HepG2 (cell line): ENCODE measurements at regions not wholly inside any gene's neighbourhood (a gene's known extent, or its start where the extent isn't known, plus 50 kb on each side); places are given as distances from the start of the nearest gene placed in this dataset.

Experiments used
- ATAC-seq: fragments of 200-7000 bp; cut with Tn5 transposase; 3 replicates; pipeline ENCODE4 v1.9.1; 2020; ENCODE audit warnings: mild to moderate bottlenecking, moderate library complexity
- BruUV-seq: library from RNA; stranded (reverse); fragments of 400-500 nt; replicated peaks from 2 replicates; lab custom pipeline; 2021; lab: Mats Ljungman, UMichigan
- CTCF ChIA-PET: fragments of 300-600 bp; formaldehyde crosslinking; extraction: SDS; loops from one replicate; lab custom pipeline; 2021; ENCODE audit warnings: low total read pairs, inconsistent platforms, low intra/inter-chr PET ratio; lab: Yijun Ruan, JAX
- POLR2A ChIA-PET: fragments of 350-600 bp; sonication (Branson Sonifier 250); formaldehyde crosslinking; loops from one replicate; lab custom pipeline; 2020; ENCODE audit warnings: antibody characterized with exemption, inconsistent platforms; lab: Yijun Ruan, JAX
- DNase-seq: peaks from one replicate; pipeline ENCODE4 v3.0.0-alpha.2; 2015; ENCODE audit warnings: low spot score
- FAIRE-seq: peaks from 3 replicates; lab custom pipeline; 2011; peaks lifted over from hg19 to GRCh38; lab: Jason Lieb, UNC
- H2AFZ ChIP-seq: one replicate; pipeline ENCODE4 v1.6.1; 2011; ENCODE audit warnings: low read length, inconsistent platforms
- H3K27ac ChIP-seq: fragments of 300-600 bp; 3 replicates; pipeline ENCODE4 v1.8.0; 2011; ENCODE audit warnings: mixed run types, mild to moderate bottlenecking, mixed read lengths, low read length, inconsistent platforms; ENCODE audit not compliant: insufficient read depth; ENCODE audit errors: extremely low read length
- H3K27me3 ChIP-seq, 2 experiments: fragments of 200-600 bp in 1 of 2; 2 replicates in 1 of 2; 3 replicates in 1 of 2; pipeline versions ENCODE4 v1.6.0 to v1.8.0; 2011; ENCODE audit warnings: low read length in 2 of 2, mild to moderate bottlenecking in 2 of 2, moderate library complexity in 2 of 2, inconsistent platforms in 1 of 2; ENCODE audit not compliant: insufficient read depth in 2 of 2, control insufficient read depth in 1 of 2
- H3K36me3 ChIP-seq, 2 experiments: fragments of 200-600 bp in 1 of 2; replicated peaks in 1 of 2; 2 replicates in 1 of 2; 3 replicates in 1 of 2; pipeline versions ENCODE4 v1.5.1 to v1.8.0; 2011; ENCODE audit warnings: low read length in 2 of 2, inconsistent platforms in 1 of 2; ENCODE audit not compliant: insufficient read depth in 2 of 2, control insufficient read depth in 1 of 2
- H3K4me1 ChIP-seq: 2 replicates; pipeline ENCODE4 v1.5.1; 2012; ENCODE audit warnings: low read length, inconsistent platforms; ENCODE audit not compliant: insufficient read depth
- H3K4me2 ChIP-seq: 2 replicates; pipeline ENCODE4 v1.6.0; 2011; ENCODE audit warnings: low read depth, low read length, inconsistent platforms
- H3K4me3 ChIP-seq, 3 experiments: fragments of 200-600 bp in 1 of 3; sonication (generic), shearing (Covaris generic) in 1 of 3; replicated peaks in 1 of 3; 2 replicates each; pipeline ENCODE4 v1.5.1; 2011 to 2016; ENCODE audit warnings: low read length in 3 of 3, inconsistent platforms in 2 of 3, low read depth in 2 of 3, mild to moderate bottlenecking in 2 of 3, control low read depth in 1 of 3, mixed read lengths in 1 of 3; ENCODE audit not compliant: insufficient read depth in 1 of 3
- H3K79me2 ChIP-seq: one replicate; pipeline ENCODE4 v1.6.1; 2011; ENCODE audit warnings: low read length, inconsistent platforms; ENCODE audit not compliant: insufficient read depth
- H3K9ac ChIP-seq: 2 replicates; pipeline ENCODE4 v1.6.0; 2011; ENCODE audit warnings: mild to moderate bottlenecking, low read depth, low read length, inconsistent platforms; ENCODE audit not compliant: insufficient read depth
- H3K9me3 ChIP-seq: 2 replicates; pipeline ENCODE4 v1.5.1; 2012; ENCODE audit warnings: mild to moderate bottlenecking, low read length
- H4K20me1 ChIP-seq: 2 replicates; pipeline ENCODE4 v1.6.0; 2011; ENCODE audit warnings: inconsistent platforms, mild to moderate bottlenecking, low read length, moderate library complexity; ENCODE audit not compliant: insufficient read depth
- ADNP ChIP-seq: sonication (generic); formaldehyde crosslinking; IDR thresholded peaks from 2 replicates; pipeline ENCODE4 v1.4.0; 2020; ENCODE audit warnings: missing genetic modification reagents
- ARHGAP35 ChIP-seq: sonication (generic); formaldehyde crosslinking; IDR thresholded peaks from 2 replicates; pipeline ENCODE4 v1.9.0; 2022; ENCODE audit warnings: mild to moderate bottlenecking, inconsistent platforms, moderate library complexity, missing genetic modification reagents, borderline replicate concordance
- BHLHE40 ChIP-seq: IDR thresholded peaks from 2 replicates; pipeline ENCODE4 v1.6.1; 2011; ENCODE audit warnings: low read length, improper control_type of control experiment
- CHD4 ChIP-seq: fragments of 200-600 bp; sonication (generic); IDR thresholded peaks from 2 replicates; pipeline ENCODE4 v1.7.0; 2017; ENCODE audit warnings: mild to moderate bottlenecking, low read length, borderline replicate concordance
- CREB1 ChIP-seq, 2 experiments: fragments of 450-650 bp in 1 of 2; IDR thresholded peaks; 2 replicates each; pipeline ENCODE4 v1.6.1; 2016 to 2017; ENCODE audit warnings: control low read depth in 1 of 2, mild to moderate bottlenecking in 1 of 2, missing compliant biosample characterization in 1 of 2, missing genetic modification characterization in 1 of 2
- HCFC1 ChIP-seq: fragments of 150-350 bp; IDR thresholded peaks from 2 replicates; pipeline ENCODE4 v1.6.1; 2014; ENCODE audit warnings: low read depth, low read length
- HDAC6 ChIP-seq: fragments of 200-600 bp; sonication (generic); IDR thresholded peaks from 2 replicates; pipeline ENCODE4 v1.7.0; 2017; ENCODE audit warnings: mild to moderate bottlenecking, antibody characterized with exemption, low read length, low read depth
- JARID2 ChIP-seq: sonication (generic); formaldehyde crosslinking; IDR thresholded peaks from 2 replicates; pipeline ENCODE4 v1.8.1; 2023; ENCODE audit warnings: missing genetic modification reagents, inconsistent platforms; ENCODE audit not compliant: insufficient replicate concordance
- MTF1 ChIP-seq: sonication (generic); formaldehyde crosslinking; IDR thresholded peaks from 2 replicates; pipeline ENCODE4 v1.5.0; 2020; ENCODE audit warnings: missing genetic modification reagents
- SRF ChIP-seq: IDR thresholded peaks from 2 replicates; pipeline ENCODE4 v1.6.1; 2011; ENCODE audit warnings: mild to moderate bottlenecking, low read depth, low read length, moderate library complexity
- YY1 ChIP-seq: IDR thresholded peaks from 2 replicates; pipeline ENCODE4 v1.6.1; 2011; ENCODE audit warnings: low read length, low read depth, moderate library complexity, mild to moderate bottlenecking; ENCODE audit not compliant: insufficient read depth, insufficient replicate concordance
- ZFYVE20 ChIP-seq: sonication (generic); formaldehyde crosslinking; IDR thresholded peaks from 2 replicates; pipeline ENCODE4 v1.8.0; 2023; ENCODE audit warnings: low read depth, mild to moderate bottlenecking, moderate library complexity, missing genetic modification reagents, borderline replicate concordance
- ZKSCAN8 ChIP-seq: IDR thresholded peaks from 2 replicates; pipeline ENCODE4 v1.6.1; 2016; ENCODE audit warnings: borderline replicate concordance, missing genetic modification reagents, missing compliant biosample characterization
- ZNF205 ChIP-seq: IDR thresholded peaks from 2 replicates; pipeline ENCODE4 v1.6.1; 2018; ENCODE audit warnings: missing biosample characterization, missing genetic modification reagents
- ZNF225 ChIP-seq: sonication (generic); formaldehyde crosslinking; IDR thresholded peaks from 2 replicates; pipeline ENCODE4 v1.4.0; 2020; ENCODE audit warnings: mild to moderate bottlenecking, missing genetic modification reagents
- ZNF333 ChIP-seq: sonication (generic); formaldehyde crosslinking; IDR thresholded peaks from 2 replicates; pipeline ENCODE4 v1.4.0; 2020; ENCODE audit warnings: mild to moderate bottlenecking, missing genetic modification reagents, borderline replicate concordance
- ZNF430 ChIP-seq: sonication (generic); formaldehyde crosslinking; IDR thresholded peaks from 2 replicates; pipeline ENCODE4 v1.9.0; 2021; ENCODE audit warnings: mild to moderate bottlenecking, missing genetic modification reagents
- ZNF547 ChIP-seq: sonication (generic); formaldehyde crosslinking; IDR thresholded peaks from 2 replicates; pipeline ENCODE4 v1.5.1; 2020; ENCODE audit warnings: mild to moderate bottlenecking, missing genetic modification reagents
- WGBS: methylation state at CpG from one replicate; pipeline ENCODE4 v1.1.6; 2017; ENCODE audit warnings: low lambda C conversion rate; 5-methylcytosine and 5-hydroxymethylcytosine counted together
- in situ Hi-C: cut with HindIII; loops from 2 replicates; pipeline ENCODE4 v1.10.0; 2017; ENCODE audit warnings: low pct_unique_long_range_greater_than_20kb; ENCODE audit not compliant: extremely low pct_ligation_motif_present
- intact Hi-C: fragments of 100-400 bp; cut with micrococcal nuclease; formaldehyde crosslinking; loops from one replicate; pipeline ENCODE4 v1.10.0; 2022; ENCODE audit not compliant: unreplicated experiment
- TF ChIP-seq, protein P1 (sequence below): sonication (generic); formaldehyde crosslinking; IDR thresholded peaks from 2 replicates; pipeline ENCODE4 v1.4.0; 2020; ENCODE audit warnings: missing genetic modification reagents

DNA sequence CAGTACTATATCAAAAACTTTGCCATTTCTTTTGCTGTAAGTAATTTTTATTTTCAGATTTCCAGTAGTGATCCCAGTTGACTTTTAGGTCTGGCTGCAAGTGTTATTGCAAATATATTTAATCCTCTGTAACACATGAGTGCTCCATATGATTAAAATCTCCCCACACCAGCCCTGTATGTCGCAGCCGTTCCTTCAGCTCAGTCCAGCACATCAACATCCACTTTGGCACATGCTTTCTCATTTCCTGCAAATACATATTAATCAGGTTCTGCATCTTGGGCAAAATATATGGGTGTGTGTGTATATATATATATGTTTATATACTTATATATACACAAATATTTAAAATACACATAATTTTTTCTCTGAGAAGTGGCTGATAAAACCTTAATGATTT lies 919.5 kb downstream of the JRKL start:
- FAIRE-seq = no peak
- intact Hi-C loops (no loop called here), in situ Hi-C loops (no loop called here)
- Histone ChIP-seq H3K4me1 (no peaks in the 10 kb centered on the region), H3K4me2 (no peak overlapping the region), H4K20me1 (no peaks in the 10 kb centered on the region), H3K36me3 (no peaks in the 10 kb centered on the region), H3K27me3 (no peaks in the 10 kb centered on the region), H3K9me3 (no peaks in the 10 kb centered on the region), H3K4me3 (no peak overlapping the region), H3K79me2 (no peaks in the 10 kb centered on the region), H2AFZ (no peak overlapping the region), H3K9ac (no peak overlapping the region), H3K27ac (no peak overlapping the region)
- TF ChIP-seq ADNP (CRISPR knock-in tag) = no peak
- TF ChIP-seq ZKSCAN8 (CRISPR knock-in tag) = no peak
- no peak for TF ChIP-seq SRF
- no peak for TF ChIP-seq HDAC6
- no peak for TF ChIP-seq YY1
- TF ChIP-seq CREB1 (IDR thresholded peaks at IDR 0.05) = no peak
- no peak for TF ChIP-seq CREB1 (CRISPR knock-in tag; IDR thresholded peaks at IDR 0.05)
- WGBS = 0% methylated on average over 2 of the region's 2 CpGs
- ChIA-PET CTCF (no interaction called here), POLR2A (no interaction called here)
- BruUV-seq = no TSS peak
- no peak for DNase-seq
- no peak for ATAC-seq

DNA sequence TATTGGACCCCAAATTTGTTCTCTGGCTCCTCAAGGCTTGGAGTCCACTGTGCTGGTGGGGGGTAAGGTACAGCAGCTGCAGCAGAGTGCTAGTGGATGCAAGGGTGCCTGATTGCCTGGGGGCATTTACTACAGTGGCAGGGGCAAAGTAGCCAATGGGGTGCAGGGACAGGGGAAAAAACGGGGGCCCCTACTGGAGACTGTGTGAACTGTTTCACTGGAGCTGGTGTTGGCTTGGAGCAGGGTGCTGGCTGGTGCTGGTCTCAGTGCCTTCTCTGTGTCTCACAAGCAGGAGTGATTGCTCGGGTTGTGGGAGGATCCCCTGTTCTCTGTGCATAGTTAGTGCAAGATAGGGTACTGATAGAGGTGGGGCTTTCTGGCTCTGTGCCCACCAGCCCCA lies 935.9 kb downstream of the JRKL start:
- no peaks in the 10 kb centered on the region for H3K4me1 ChIP-seq
- FAIRE-seq (no peak), DNase-seq (no peak), ATAC-seq (no peak)
- no peaks in the 10 kb centered on the region for H3K79me2 ChIP-seq
- 0% methylated on average over 1 of the region's 2 CpGs for WGBS
- no peaks in the 10 kb centered on the region for H3K36me3 ChIP-seq
- no peak overlapping the region for H2AFZ ChIP-seq
- ChIA-PET POLR2A (no interaction called here), CTCF (no interaction called here)
- no peak overlapping the region for H3K4me3 ChIP-seq
- H3K27ac ChIP-seq = no peak overlapping the region
- peaks cover 24% of the 10 kb centered on the region; the same call in 1 of the 2 replicates for H3K9me3 ChIP-seq
- BruUV-seq = no TSS peak
- no peaks in the 10 kb centered on the region for H4K20me1 ChIP-seq
- H3K9ac ChIP-seq = no peak overlapping the region
- in situ Hi-C loops (no loop called here), intact Hi-C loops (no loop called here)
- H3K27me3 ChIP-seq = no peaks in the 10 kb centered on the region
- no peak overlapping the region for H3K4me2 ChIP-seq
- TF ChIP-seq BHLHE40 (no peak), HCFC1 (no peak), ZNF547 (CRISPR knock-in tag) (no peak), ZNF225 (CRISPR knock-in tag) (no peak), ARHGAP35 (CRISPR knock-in tag) (no peak), ZNF333 (CRISPR knock-in tag) (no peak), ZNF205 (CRISPR knock-in tag) (no peak), CHD4 (no peak), JARID2 (no peak), ZFYVE20 (no peak), MTF1 (no peak), ZNF430 (no peak)
- TF ChIP-seq, protein P1, sequence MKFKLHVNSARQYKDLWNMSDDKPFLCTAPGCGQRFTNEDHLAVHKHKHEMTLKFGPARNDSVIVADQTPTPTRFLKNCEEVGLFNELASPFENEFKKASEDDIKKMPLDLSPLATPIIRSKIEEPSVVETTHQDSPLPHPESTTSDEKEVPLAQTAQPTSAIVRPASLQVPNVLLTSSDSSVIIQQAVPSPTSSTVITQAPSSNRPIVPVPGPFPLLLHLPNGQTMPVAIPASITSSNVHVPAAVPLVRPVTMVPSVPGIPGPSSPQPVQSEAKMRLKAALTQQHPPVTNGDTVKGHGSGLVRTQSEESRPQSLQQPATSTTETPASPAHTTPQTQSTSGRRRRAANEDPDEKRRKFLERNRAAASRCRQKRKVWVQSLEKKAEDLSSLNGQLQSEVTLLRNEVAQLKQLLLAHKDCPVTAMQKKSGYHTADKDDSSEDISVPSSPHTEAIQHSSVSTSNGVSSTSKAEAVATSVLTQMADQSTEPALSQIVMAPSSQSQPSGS = no peak
